ENCODE measurements at regions not wholly inside any gene's neighbourhood (a gene's known extent, or its start where the extent isn't known, plus 50 kb on each side); places are given as distances from the start of the nearest gene placed in this dataset.

- no peak overlapping the region for H3K4me2 ChIP-seq (ENCODE audit: insufficient read depth, low read length)
- H3K4me3 ChIP-seq (replicated peaks in 1 of 3; ENCODE audit: insufficient read depth in 1 of 3, low read depth in 1 of 3, low read length in 3 of 3) = no peak overlapping the region
- H3K9me1 ChIP-seq (replicated peaks; ENCODE audit: control insufficient read depth, extremely low read depth, insufficient read depth, low read length) = no peaks in the 10 kb centered on the region
- no peak for TF ChIP-seq POLR2AphosphoS5 (IDR thresholded peaks at IDR 0.05; ENCODE audit: insufficient read depth, low read depth, low read length)
- TF ChIP-seq MAX (IDR thresholded peaks at IDR 0.05; ENCODE audit: insufficient read depth, insufficient read length) = no peak
- no peak for TF ChIP-seq JUN (IDR thresholded peaks at IDR 0.05; ENCODE audit: borderline replicate concordance, insufficient read depth, insufficient read length, low read depth)
- TF ChIP-seq GATA2 (IDR thresholded peaks at IDR 0.05; ENCODE audit: insufficient read depth, insufficient read length, low read depth, low read length) = no peak
- no peak for TF ChIP-seq FOS (IDR thresholded peaks at IDR 0.05; ENCODE audit: borderline replicate concordance, insufficient read depth, low read length)
- no peak for TF ChIP-seq CTCF (IDR thresholded peaks at IDR 0.05; ENCODE audit: extremely low read depth in 1 of 2, insufficient read depth in 1 of 2, low read depth in 1 of 2, low read length in 2 of 2)
- TF ChIP-seq POLR2A (IDR thresholded peaks at IDR 0.05; ENCODE audit: low read depth, low read length) = no peak
- no peak for TF ChIP-seq MYC (IDR thresholded peaks at IDR 0.05; ENCODE audit: low read depth, low read length)
- no peak for TF ChIP-seq EZH2 (IDR thresholded peaks at IDR 0.05; ENCODE audit: borderline replicate concordance, low read depth, low read length, severe bottlenecking)
- H3K27me3 ChIP-seq (ENCODE audit: control insufficient read depth in 2 of 2, insufficient read depth in 2 of 2, low read length in 2 of 2) = no peaks in the 10 kb centered on the region
- no peaks in the 10 kb centered on the region for H3K4me1 ChIP-seq (ENCODE audit: control insufficient read depth, extremely low read depth, insufficient read depth, low read length)
- intact Hi-C loops (cut with micrococcal nuclease) = no loop called here
- no peaks in the 10 kb centered on the region for H4K20me1 ChIP-seq (replicated peaks; ENCODE audit: control insufficient read depth, extremely low read depth, insufficient read depth, low read length)
- no peak overlapping the region for H3K9ac ChIP-seq (replicated peaks; ENCODE audit: extremely low read depth, insufficient read depth, low read length)
- no peak overlapping the region for H3K27ac ChIP-seq (ENCODE audit: insufficient read depth, low read depth, low read length)
- DNase-seq (ENCODE audit: low read depth, low spot score) (no peak), FAIRE-seq (no peak)
- no peaks in the 10 kb centered on the region for H3K79me2 ChIP-seq (ENCODE audit: control insufficient read depth, insufficient read depth, low read length)
- no peak overlapping the region for H2AFZ ChIP-seq (ENCODE audit: low read depth, low read length)
- ChIA-PET CTCF (no interaction called here), POLR2A (no interaction called here)
- dilution Hi-C loops (cut with MboI; ENCODE audit: extremely low pct_ligation_motif_present, low sequenced_read_pairs) = no loop called here
- no TSS peak for BruUV-seq (replicated peaks)
- H3K36me3 ChIP-seq (ENCODE audit: control insufficient read depth in 2 of 2, extremely low read depth in 1 of 2, insufficient read depth in 2 of 2, low read length in 2 of 2) = no peaks in the 10 kb centered on the region
- H3K9me3 ChIP-seq (replicated peaks; ENCODE audit: control insufficient read depth, insufficient read depth, low read length) = no peaks in the 10 kb centered on the region
Observed at GRCh38 chr10:83193026-83193425, 946.3 kb upstream of the GHITM start.

All from endothelial cell of umbilical vein (primary cell).